Natural killer cell (primary cell): ENCODE measurements at regions not wholly inside any gene's neighbourhood (a gene's known extent, or its start where the extent isn't known, plus 50 kb on each side); places are given as distances from the start of the nearest gene placed in this dataset.

Source experiments
- ATAC-seq, 3 donors: fragments of 150-1000 bp in 2 of 3; fragments of 200-7000 bp in 1 of 3; cut with Tn5 transposase; 1 replicate in 1 of 3; 2 replicates in 2 of 3; pipeline ENCODE4 v1.10.0; 2021; ENCODE audit warnings: mild to moderate bottlenecking in 2 of 3, moderate library complexity in 2 of 3
- DNase-seq, 2 donors: peaks; one replicate each; pipeline versions ENCODE4 v3.0.0 to v3.0.0-alpha.2; 2013 to 2021; ENCODE audit warnings: mixed read lengths in 1 of 2
- H3K27ac ChIP-seq: one replicate; pipeline ENCODE4 v1.5.1; 2013; ENCODE audit warnings: mild to moderate bottlenecking, low read length
- H3K27me3 ChIP-seq: one replicate; pipeline ENCODE4 v1.6.1; 2013; ENCODE audit warnings: low read length; ENCODE audit not compliant: control insufficient read depth, insufficient read depth
- H3K36me3 ChIP-seq: one replicate; pipeline ENCODE4 v1.6.1; 2013; ENCODE audit warnings: low read length; ENCODE audit not compliant: control insufficient read depth, insufficient read depth
- H3K4me1 ChIP-seq: one replicate; pipeline ENCODE4 v1.6.1; 2013; ENCODE audit warnings: low read length; ENCODE audit not compliant: control insufficient read depth, insufficient read depth
- H3K4me3 ChIP-seq: one replicate; pipeline ENCODE4 v1.5.1; 2013; ENCODE audit warnings: low read length
- H3K9me3 ChIP-seq: one replicate; pipeline ENCODE4 v1.6.1; 2013; ENCODE audit warnings: low read length; ENCODE audit not compliant: control insufficient read depth, insufficient read depth
- H3K27ac Mint-ChIP-seq, 2 donors: one replicate each; pipeline ENCODE4 v1.8.0; 2022; ENCODE audit warnings: mild to moderate bottlenecking in 2 of 2, mixed read lengths in 2 of 2, moderate library complexity in 1 of 2
- H3K27me3 Mint-ChIP-seq, 2 donors: one replicate each; pipeline ENCODE4 v1.8.0; 2022; ENCODE audit warnings: low read depth in 2 of 2, mixed read lengths in 2 of 2
- H3K36me3 Mint-ChIP-seq: one replicate; pipeline ENCODE4 v1.8.0; 2022; ENCODE audit warnings: mixed read lengths
- H3K4me1 Mint-ChIP-seq, 2 donors: one replicate each; pipeline ENCODE4 v1.8.0; 2022; ENCODE audit warnings: mixed read lengths in 2 of 2
- H3K4me3 Mint-ChIP-seq: one replicate; pipeline ENCODE4 v1.8.0; 2022; ENCODE audit warnings: mild to moderate bottlenecking, moderate library complexity, mixed read lengths
- H3K9me3 Mint-ChIP-seq, 2 donors: one replicate each; pipeline ENCODE4 v1.8.0; 2022; ENCODE audit warnings: mixed read lengths in 2 of 2
- WGBS: methylation state at CpG from one replicate; pipeline ENCODE4 v1.1.7; 2013; ENCODE audit warnings: missing lambda C conversion rate; ENCODE audit not compliant: insufficient coverage; 5-methylcytosine and 5-hydroxymethylcytosine counted together
- intact Hi-C: fragments of 100-400 bp; cut with micrococcal nuclease; formaldehyde crosslinking; loops from one replicate; pipeline ENCODE4 v1.14.2; 2022
- TF ChIP-seq, protein P1 (sequence below): fragments of 200-600 bp; IDR thresholded peaks from one replicate; pipeline ENCODE4 v1.8.0; 2022; ENCODE audit warnings: antibody characterized with exemption

DNA sequence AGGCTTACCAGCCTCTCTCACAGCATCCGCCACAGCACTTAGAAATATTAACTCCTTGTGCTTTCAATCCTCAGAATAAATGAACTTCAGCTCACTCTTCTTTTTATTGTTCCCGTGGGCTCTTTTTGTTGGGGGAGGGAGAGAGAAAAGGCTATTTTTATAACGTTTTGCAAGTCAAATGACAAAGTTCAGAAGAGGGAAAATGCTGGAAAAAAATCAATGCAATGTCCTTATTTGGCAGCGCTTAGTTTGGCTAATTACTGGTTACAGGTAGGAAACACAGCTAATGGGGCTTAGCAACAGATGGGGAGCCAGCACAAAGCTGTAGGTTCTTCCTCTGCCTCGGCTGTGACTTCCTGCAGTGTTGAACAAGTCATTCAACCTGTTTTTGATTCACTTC lies 1067.0 kb upstream of the MAP3K7 start:
- no peak overlapping the region for H3K27ac Mint-ChIP-seq
- no peak for DNase-seq
- no peak for ATAC-seq

DNA sequence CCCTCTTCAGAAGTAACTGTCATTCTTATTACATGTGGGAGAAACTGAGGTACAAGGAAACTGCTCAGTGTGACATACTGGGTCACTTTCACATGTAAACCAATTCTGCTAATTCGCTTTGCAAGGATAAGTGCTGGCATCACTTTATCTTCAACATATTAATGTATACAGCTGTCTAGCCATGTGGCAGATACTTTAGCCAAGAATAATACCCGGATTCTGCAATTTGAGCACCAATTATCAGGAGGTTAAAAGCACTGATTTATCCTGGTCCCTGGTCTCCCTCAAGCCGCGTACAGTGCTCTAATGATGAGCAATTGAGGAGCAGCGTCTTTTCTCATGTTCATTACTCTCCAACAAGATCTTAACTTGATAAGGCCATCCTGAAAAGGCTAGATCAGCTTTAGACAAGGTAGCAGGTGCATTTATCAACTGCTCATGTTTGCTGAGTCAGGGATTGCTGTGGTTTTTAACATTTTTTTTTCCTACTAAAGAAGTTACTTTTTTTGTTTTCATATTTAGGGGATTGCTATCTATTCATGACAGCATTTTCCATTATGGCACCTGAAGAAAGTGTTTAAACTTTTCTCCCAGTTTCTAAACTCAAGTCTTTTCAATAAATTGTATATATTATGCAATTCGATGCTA lies 1066.3 kb upstream of the MAP3K7 start:
- no peaks in the 10 kb centered on the region for H3K9me3 ChIP-seq
- no peaks in the 10 kb centered on the region for H3K4me1 ChIP-seq
- no peak for DNase-seq
- no peak for ATAC-seq
- 82% methylated on average over 5 of the region's 6 CpGs for WGBS
- H3K4me3 ChIP-seq = no peak overlapping the region
- peaks cover 2 to 4% of the 10 kb centered on the region in 2 donors for H3K9me3 Mint-ChIP-seq
- TF ChIP-seq, protein P1, sequence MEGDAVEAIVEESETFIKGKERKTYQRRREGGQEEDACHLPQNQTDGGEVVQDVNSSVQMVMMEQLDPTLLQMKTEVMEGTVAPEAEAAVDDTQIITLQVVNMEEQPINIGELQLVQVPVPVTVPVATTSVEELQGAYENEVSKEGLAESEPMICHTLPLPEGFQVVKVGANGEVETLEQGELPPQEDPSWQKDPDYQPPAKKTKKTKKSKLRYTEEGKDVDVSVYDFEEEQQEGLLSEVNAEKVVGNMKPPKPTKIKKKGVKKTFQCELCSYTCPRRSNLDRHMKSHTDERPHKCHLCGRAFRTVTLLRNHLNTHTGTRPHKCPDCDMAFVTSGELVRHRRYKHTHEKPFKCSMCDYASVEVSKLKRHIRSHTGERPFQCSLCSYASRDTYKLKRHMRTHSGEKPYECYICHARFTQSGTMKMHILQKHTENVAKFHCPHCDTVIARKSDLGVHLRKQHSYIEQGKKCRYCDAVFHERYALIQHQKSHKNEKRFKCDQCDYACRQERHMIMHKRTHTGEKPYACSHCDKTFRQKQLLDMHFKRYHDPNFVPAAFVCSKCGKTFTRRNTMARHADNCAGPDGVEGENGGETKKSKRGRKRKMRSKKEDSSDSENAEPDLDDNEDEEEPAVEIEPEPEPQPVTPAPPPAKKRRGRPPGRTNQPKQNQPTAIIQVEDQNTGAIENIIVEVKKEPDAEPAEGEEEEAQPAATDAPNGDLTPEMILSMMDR = no peak
- H3K36me3 Mint-ChIP-seq = no peaks in the 10 kb centered on the region
- H3K4me3 Mint-ChIP-seq = no peak overlapping the region
- no peaks in the 10 kb centered on the region for H3K27me3 ChIP-seq
- no peaks in the 10 kb centered on the region for H3K27me3 Mint-ChIP-seq
- no peaks in the 10 kb centered on the region for H3K4me1 Mint-ChIP-seq
- intact Hi-C loops = no loop called here
- no peak overlapping the region for H3K27ac ChIP-seq
- H3K36me3 ChIP-seq = no peaks in the 10 kb centered on the region
- no peak overlapping the region for H3K27ac Mint-ChIP-seq

More for the DNA sequence above, 1067.0 kb upstream of the MAP3K7 start:
- H3K4me3 Mint-ChIP-seq = no peak overlapping the region
- no peak overlapping the region for H3K27ac ChIP-seq
- no peak overlapping the region for H3K4me3 ChIP-seq
- no peaks in the 10 kb centered on the region for H3K36me3 Mint-ChIP-seq
- intact Hi-C loops = no loop called here
- H3K27me3 Mint-ChIP-seq = no peaks in the 10 kb centered on the region
- no peaks in the 10 kb centered on the region for H3K27me3 ChIP-seq
- H3K9me3 Mint-ChIP-seq = peaks cover 2 to 4% of the 10 kb centered on the region in 2 donors
- H3K4me1 ChIP-seq = no peaks in the 10 kb centered on the region
- TF ChIP-seq, protein P1 = no peak
- 50% methylated on average over 5 of the region's 5 CpGs for WGBS
- H3K36me3 ChIP-seq = no peaks in the 10 kb centered on the region
- no peaks in the 10 kb centered on the region for H3K9me3 ChIP-seq
- H3K4me1 Mint-ChIP-seq = no peaks in the 10 kb centered on the region

DNA sequence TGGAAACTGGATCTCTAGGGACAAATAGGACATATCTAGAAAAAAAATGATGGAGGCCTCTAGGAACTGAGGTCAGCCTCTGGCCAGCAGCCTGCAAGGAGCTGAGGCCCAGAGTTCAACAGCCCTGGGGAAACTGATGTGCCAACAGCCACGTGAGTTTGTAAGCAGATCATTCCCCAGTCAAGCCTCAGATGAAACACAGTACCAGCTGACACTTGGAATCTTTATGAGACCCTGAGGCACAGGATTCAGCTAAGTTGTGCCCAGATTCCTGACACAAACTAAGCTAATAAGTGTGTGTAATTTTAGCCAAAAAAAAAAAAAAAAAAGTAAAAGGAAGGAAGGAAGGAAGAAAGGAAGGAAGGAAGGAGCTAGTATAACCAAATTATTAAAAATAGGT lies 1059.8 kb upstream of the MAP3K7 start:
- no peak for DNase-seq
- TF ChIP-seq, protein P1 = no peak
- intact Hi-C loops = no loop called here

DNA sequence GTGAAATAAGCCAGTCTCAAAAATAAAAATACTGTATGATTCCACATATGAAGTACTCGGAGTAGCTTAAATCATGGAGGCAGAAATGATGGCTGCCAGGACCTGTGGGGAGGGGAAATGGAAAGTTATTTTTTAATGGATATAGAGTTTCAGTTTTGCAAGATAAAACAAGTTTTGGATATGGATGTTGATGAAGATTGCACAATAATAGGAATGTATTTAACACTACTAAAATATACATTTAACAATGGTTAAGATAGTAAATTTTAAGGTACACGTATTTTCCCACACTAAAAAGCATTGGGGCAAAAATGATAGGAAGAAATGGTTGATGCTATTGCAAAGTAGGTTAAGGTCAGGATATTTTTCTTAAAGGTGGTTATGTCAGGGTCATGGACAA lies 1058.9 kb upstream of the MAP3K7 start:
- 76% methylated on average over 2 of the region's 2 CpGs for WGBS
- no peaks in the 10 kb centered on the region for H3K27me3 ChIP-seq
- no peaks in the 10 kb centered on the region for H3K4me1 ChIP-seq
- TF ChIP-seq, protein P1 = no peak
- H3K36me3 ChIP-seq = no peaks in the 10 kb centered on the region
- H3K9me3 ChIP-seq = no peaks in the 10 kb centered on the region
- intact Hi-C loops = no loop called here
- DNase-seq = no peak
- Mint-ChIP-seq H3K27me3 (no peaks in the 10 kb centered on the region), H3K4me3 (no peak overlapping the region), H3K4me1 (no peaks in the 10 kb centered on the region), H3K27ac (no peak overlapping the region), H3K36me3 (no peaks in the 10 kb centered on the region), H3K9me3 (peaks cover 5 to 9% of the 10 kb centered on the region in 2 donors)
- H3K4me3 ChIP-seq = no peak overlapping the region
- no peak for ATAC-seq
- H3K27ac ChIP-seq = no peak overlapping the region

More for the DNA sequence above, 1059.8 kb upstream of the MAP3K7 start:
- Mint-ChIP-seq H3K36me3 (no peaks in the 10 kb centered on the region), H3K27me3 (no peaks in the 10 kb centered on the region), H3K4me1 (no peaks in the 10 kb centered on the region), H3K27ac (no peak overlapping the region), H3K4me3 (no peak overlapping the region), H3K9me3 (peaks cover 3 to 6% of the 10 kb centered on the region in 2 donors)
- ATAC-seq = no peak
- H3K9me3 ChIP-seq = no peaks in the 10 kb centered on the region
- no peaks in the 10 kb centered on the region for H3K36me3 ChIP-seq
- WGBS = 78% methylated on average over 1 of the region's 1 CpG
- no peaks in the 10 kb centered on the region for H3K4me1 ChIP-seq
- no peak overlapping the region for H3K4me3 ChIP-seq
- H3K27me3 ChIP-seq = no peaks in the 10 kb centered on the region
- H3K27ac ChIP-seq = no peak overlapping the region
